ENCODE measurements at regions not wholly inside any gene's neighbourhood (a gene's known extent, or its start where the extent isn't known, plus 50 kb on each side); places are given as distances from the start of the nearest gene placed in this dataset.

GRCh38 chr20:23228912-23229311 lies 121.7 kb upstream of the NXT1 start:
- DNase-seq = no peak

GRCh38 chr20:23227976-23228375 lies 122.6 kb upstream of the NXT1 start:
- DNase-seq = no peak

- DNase-seq = no peak
Measured at GRCh38 chr20:23227274-23227673, 123.3 kb upstream of the NXT1 start.

GRCh38 chr20:23226612-23227265 lies 123.9 kb upstream of the NXT1 start:
- DNase-seq = no peak

- DNase-seq = no peak
Measured at GRCh38 chr20:23225407-23226060, 125.1 kb upstream of the NXT1 start.

DNA sequence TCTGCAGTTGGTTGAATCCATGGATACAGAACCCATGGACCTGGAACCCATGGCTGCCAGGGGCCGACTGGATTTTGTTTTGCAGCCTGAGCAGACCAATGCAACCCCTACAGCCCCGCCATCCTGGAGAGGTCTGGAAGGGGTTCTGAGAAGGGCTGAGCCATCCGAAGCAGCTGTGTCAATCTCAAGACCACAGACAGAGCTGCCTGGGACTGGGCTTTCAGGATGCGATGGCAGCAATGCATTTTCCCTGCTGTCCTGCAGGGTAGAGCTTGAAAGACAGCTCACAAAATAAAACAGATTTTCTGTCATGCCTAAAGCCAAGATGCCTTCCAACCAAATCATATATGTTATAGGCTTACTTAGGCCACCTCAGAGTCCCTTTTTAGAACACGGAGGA lies 125.8 kb upstream of the NXT1 start:
- DNase-seq = no peak

GRCh38 chr20:23223908-23224580 lies 126.5 kb upstream of the NXT1 start:
- no peak for DNase-seq

GRCh38 chr20:23222531-23223200 lies 127.9 kb upstream of the NXT1 start:
- DNase-seq = no peak

- no peak for DNase-seq
Measured at GRCh38 chr20:23217023-23217422, 130.9 kb upstream of the CD93 start.

- no peak for DNase-seq
Measured at GRCh38 chr20:23215344-23215995, 129.3 kb upstream of the CD93 start.

DNA sequence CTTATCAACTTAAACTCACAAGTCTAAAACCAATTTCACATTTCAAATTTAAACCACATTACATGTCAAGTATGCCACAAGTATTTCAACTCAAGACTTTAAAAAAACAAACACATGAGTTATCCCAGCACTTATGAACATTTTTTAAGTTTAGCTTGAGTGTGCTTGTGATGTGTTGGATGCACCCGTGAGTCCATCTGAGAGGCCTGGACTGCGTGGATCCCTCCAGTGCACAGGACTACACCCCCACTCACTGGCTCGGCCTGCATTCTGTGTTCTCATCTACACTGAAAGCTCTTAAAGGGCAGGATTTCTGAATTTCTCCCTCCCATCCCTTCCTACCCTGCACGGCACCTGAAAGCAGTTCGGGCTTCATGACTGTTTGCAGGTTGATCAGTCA lies 128.8 kb upstream of the CD93 start:
- no peak for DNase-seq

DNA sequence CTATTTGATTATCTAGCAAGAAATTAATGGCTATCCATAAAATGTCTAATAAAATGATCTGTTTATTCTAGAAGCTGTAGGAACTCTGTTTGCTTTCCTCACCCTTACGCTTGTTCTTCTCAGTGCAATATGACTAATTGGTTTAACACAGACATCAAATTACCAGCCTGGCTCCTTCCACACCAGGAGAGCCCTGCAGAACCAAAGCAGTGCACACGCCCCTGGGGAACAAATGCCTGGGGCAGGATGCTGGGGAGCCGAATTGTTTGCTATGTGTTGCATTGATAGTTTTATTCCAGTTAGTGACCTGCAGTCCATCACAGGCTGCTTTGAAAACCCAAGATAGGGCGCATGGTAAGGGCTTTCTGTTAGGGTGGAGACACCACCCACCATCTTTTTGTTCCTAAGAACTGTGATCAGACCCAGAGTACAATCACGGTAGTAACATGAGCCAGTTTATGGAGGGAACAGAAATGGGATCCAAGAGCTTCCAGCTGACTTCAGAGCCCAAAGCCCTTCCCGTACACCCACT lies 126.4 kb upstream of the CD93 start:
- peak; percentile 50 for DNase-seq

DNA sequence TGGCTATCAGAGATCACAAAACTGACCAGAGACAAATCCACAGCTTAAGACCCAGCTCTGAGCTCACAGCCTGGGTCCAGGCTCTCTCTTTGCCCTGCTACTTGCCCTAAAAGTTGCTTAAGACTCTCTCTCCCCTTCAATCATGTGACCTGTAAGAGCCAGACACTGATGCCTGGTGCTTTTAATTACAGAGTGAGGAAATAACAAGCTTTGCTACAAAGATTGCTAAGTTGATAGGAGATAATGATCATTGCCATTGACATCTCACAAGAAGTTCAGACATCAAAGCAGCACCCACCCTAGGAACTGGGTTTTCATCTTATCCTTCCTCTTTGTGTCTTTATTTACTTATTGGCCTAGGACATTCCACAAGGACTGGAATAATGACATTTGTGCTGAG lies 125.9 kb upstream of the CD93 start:
- no peak for DNase-seq

GRCh38 chr20:23211164-23211563 lies 125.0 kb upstream of the CD93 start:
- no peak for DNase-seq

GRCh38 chr20:23207826-23208540 lies 121.9 kb upstream of the CD93 start:
- no peak for DNase-seq

GRCh38 chr20:23206995-23207394 lies 120.9 kb upstream of the CD93 start:
- no peak for DNase-seq

GRCh38 chr20:23206061-23206460 lies 119.9 kb upstream of the CD93 start:
- DNase-seq = no peak

GRCh38 chr20:23205611-23206041 lies 119.5 kb upstream of the CD93 start:
- DNase-seq = no peak

DNA sequence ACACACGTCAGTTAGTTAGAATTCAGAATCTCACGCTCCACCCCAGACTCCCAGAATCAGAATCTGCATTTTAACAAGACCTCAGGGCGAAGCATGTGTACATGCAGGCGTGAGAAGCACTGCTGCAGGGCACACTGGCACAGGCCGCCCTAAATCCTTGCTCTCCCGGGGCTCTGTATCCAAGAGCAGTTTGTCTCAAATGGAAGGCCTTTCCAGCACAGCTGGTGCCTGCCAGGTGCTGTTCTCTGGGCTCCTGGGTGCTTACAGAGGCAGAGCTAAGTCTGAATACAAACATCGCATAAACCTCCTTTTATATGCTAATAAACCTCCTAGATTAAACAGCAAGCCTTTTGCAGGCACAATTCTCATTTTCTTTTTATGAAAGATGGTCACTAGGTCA lies 119.1 kb upstream of the CD93 start:
- no peak for DNase-seq

DNA sequence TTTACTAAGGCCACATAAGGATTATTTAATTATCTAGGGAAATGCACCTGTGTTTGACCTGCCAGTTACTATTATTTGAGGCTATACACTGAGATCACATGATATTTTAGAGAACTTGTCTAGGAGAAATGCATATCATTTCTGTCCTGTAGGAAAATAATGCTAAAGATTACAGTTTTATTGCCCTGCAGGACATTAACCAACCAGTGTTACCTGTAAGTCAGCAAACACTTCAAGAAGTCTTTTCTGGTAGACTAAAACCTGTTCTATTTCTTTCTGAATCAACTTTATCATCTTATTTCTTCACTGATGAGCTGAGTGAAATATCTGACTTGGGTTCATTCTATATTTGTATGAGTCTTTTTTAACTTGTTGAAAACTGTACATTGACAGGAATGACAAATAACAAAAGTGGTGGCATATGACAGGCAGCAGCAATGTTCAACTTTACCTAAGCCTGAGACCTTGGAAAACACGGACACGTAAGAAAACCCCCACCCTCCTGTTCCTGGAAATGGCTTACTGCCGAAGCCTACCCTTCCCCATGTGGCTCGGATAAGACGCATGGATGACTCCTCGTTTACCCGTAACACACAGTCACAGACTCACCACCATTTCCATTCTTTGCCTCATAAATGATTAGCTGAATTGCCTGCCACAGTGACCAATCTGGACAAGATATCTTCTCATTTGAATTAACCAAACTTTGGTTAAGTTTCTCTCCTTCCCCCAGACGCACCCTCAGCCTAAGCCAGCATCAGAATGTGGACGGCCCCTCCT lies 118.0 kb upstream of the CD93 start:
- DNase-seq = no peak

GRCh38 chr20:23203310-23203709 lies 117.2 kb upstream of the CD93 start:
- DNase-seq = no peak

Measured in NCI-H748 treated with DMSO at 0.1 percent for 48 hours (cell line).